ENCODE measurements at regions not wholly inside any gene's neighbourhood (a gene's known extent, or its start where the extent isn't known, plus 50 kb on each side); places are given as distances from the start of the nearest gene placed in this dataset.

DNA sequence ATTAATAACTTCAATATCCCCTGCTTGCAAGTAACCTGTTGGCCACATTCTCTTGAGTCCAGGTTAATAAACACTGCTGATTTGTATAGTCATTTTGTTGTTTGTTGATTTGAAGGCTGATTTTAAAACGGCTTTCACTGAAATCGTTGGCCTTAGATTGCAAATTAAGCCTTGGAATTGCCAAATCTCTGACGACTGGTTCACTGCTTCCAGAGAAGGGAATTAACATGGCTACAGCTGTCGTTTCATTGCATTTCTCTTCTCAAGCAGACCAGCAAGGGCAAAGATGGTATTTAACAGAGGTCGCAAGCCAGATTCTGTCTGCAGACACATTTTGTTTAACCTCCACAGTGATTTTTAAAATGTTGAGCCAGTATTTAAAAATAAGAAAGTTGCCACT lies 470.9 kb downstream of the TFAP2A start:
- TF ChIP-seq ZNF253 (CRISPR knock-in tag; IDR thresholded peaks at IDR 0.05; ENCODE audit: borderline replicate concordance): no peak
- TF ChIP-seq BRCA1 (CRISPR knock-in tag; IDR thresholded peaks at IDR 0.05): no peak
- no peak for TF ChIP-seq CHD2 (IDR thresholded peaks at IDR 0.05; ENCODE audit: low read depth, low read length)
- TF ChIP-seq EZH2 (conservative IDR thresholded peaks at IDR 0.05; ENCODE audit: low read depth, low read length): no peak
- no peak for TF ChIP-seq CBX2 (IDR thresholded peaks at IDR 0.05; ENCODE audit: low read depth, low read length)
- no peak for TF ChIP-seq CBX2 (CRISPR knock-in tag; IDR thresholded peaks at IDR 0.05; ENCODE audit: low read depth)
- TF ChIP-seq, protein P1, sequence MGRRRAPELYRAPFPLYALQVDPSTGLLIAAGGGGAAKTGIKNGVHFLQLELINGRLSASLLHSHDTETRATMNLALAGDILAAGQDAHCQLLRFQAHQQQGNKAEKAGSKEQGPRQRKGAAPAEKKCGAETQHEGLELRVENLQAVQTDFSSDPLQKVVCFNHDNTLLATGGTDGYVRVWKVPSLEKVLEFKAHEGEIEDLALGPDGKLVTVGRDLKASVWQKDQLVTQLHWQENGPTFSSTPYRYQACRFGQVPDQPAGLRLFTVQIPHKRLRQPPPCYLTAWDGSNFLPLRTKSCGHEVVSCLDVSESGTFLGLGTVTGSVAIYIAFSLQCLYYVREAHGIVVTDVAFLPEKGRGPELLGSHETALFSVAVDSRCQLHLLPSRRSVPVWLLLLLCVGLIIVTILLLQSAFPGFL (CRISPR knock-in tag; IDR thresholded peaks at IDR 0.05): no peak
- TF ChIP-seq GABPA (IDR thresholded peaks at IDR 0.05; ENCODE audit: low read depth, low read length): no peak
- TF ChIP-seq GABPA (CRISPR knock-in tag; IDR thresholded peaks at IDR 0.05; ENCODE audit: low read depth): no peak
- TF ChIP-seq, protein P2, sequence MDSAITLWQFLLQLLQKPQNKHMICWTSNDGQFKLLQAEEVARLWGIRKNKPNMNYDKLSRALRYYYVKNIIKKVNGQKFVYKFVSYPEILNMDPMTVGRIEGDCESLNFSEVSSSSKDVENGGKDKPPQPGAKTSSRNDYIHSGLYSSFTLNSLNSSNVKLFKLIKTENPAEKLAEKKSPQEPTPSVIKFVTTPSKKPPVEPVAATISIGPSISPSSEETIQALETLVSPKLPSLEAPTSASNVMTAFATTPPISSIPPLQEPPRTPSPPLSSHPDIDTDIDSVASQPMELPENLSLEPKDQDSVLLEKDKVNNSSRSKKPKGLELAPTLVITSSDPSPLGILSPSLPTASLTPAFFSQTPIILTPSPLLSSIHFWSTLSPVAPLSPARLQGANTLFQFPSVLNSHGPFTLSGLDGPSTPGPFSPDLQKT (CRISPR knock-in tag; IDR thresholded peaks at IDR 0.05; ENCODE audit: borderline replicate concordance): no peak
- no peak for TF ChIP-seq GABPB1 (CRISPR knock-in tag; IDR thresholded peaks at IDR 0.05)
- TF ChIP-seq CREM (IDR thresholded peaks at IDR 0.05): no peak
- TF ChIP-seq CREM (CRISPR knock-in tag; IDR thresholded peaks at IDR 0.05): no peak
- no peak for TF ChIP-seq MAFF (IDR thresholded peaks at IDR 0.05; ENCODE audit: low read depth, low read length)
- TF ChIP-seq SALL2 (CRISPR knock-in tag; IDR thresholded peaks at IDR 0.05): no peak
- no peak for TF ChIP-seq JARID2 (CRISPR knock-in tag; IDR thresholded peaks at IDR 0.05; ENCODE audit: insufficient replicate concordance)

Data from HepG2 (cell line).